Activated CD8-positive, alpha-beta T cell treated with anti-CD3 and anti-CD28 coated beads for 36 hours (primary cell): ENCODE measurements at regions not wholly inside any gene's neighbourhood (a gene's known extent, or its start where the extent isn't known, plus 50 kb on each side); places are given as distances from the start of the nearest gene placed in this dataset.

Experiments used
- ATAC-seq: fragments of 200-7000 bp; cut with Tn5 transposase; one replicate; pipeline ENCODE4 v1.10.0; 2021; ENCODE audit warnings: mild to moderate bottlenecking, moderate library complexity
- CTCF ChIA-PET: fragments of 350-600 bp; sonication (Branson Sonifier 250); formaldehyde crosslinking; loops from one replicate; lab custom pipeline; 2021; ENCODE audit warnings: antibody characterized with exemption; lab: Charles Lee
- POLR2A ChIA-PET: fragments of 350-600 bp; sonication (Branson Sonifier 250); formaldehyde crosslinking; loops from one replicate; lab custom pipeline; 2021; ENCODE audit warnings: antibody characterized with exemption; lab: Charles Lee
- DNase-seq: peaks from one replicate; pipeline ENCODE4 v3.0.0-alpha.2; 2020
- H3K27ac Mint-ChIP-seq: one replicate; pipeline ENCODE4 v1.8.0; 2021; ENCODE audit warnings: mild to moderate bottlenecking, mixed read lengths
- H3K27me3 Mint-ChIP-seq: one replicate; pipeline ENCODE4 v1.8.0; 2021; ENCODE audit warnings: mixed read lengths
- H3K36me3 Mint-ChIP-seq: one replicate; pipeline ENCODE4 v1.8.0; 2021; ENCODE audit warnings: low read depth, mixed read lengths
- H3K4me1 Mint-ChIP-seq: one replicate; pipeline ENCODE4 v1.8.0; 2021; ENCODE audit warnings: low read depth, mixed read lengths
- H3K4me3 Mint-ChIP-seq: one replicate; pipeline ENCODE4 v1.8.0; 2021; ENCODE audit warnings: mild to moderate bottlenecking, moderate library complexity, mixed read lengths
- H3K9me3 Mint-ChIP-seq: one replicate; pipeline ENCODE4 v1.8.0; 2021; ENCODE audit warnings: mixed read lengths
- CTCF ChIP-seq: fragments of 200-600 bp; IDR thresholded peaks from one replicate; pipeline ENCODE4 v1.8.0; 2022; ENCODE audit warnings: antibody characterized with exemption, mild to moderate bottlenecking
- intact Hi-C: fragments of 100-400 bp; cut with micrococcal nuclease; formaldehyde crosslinking; loops from one replicate; pipeline ENCODE4 v1.10.0; 2022

- no peak overlapping the region for H3K4me3 Mint-ChIP-seq
- no peaks in the 10 kb centered on the region for H3K36me3 Mint-ChIP-seq
- H3K27ac Mint-ChIP-seq, result no peak overlapping the region
- no peaks in the 10 kb centered on the region for H3K4me1 Mint-ChIP-seq
- ChIA-PET CTCF (no interaction called here), POLR2A (no interaction called here)
- no peak for TF ChIP-seq CTCF
- ATAC-seq (no peak), DNase-seq (no peak)
- intact Hi-C loops, result no loop called here
- H3K9me3 Mint-ChIP-seq, result no peaks in the 10 kb centered on the region
- no peaks in the 10 kb centered on the region for H3K27me3 Mint-ChIP-seq
Measured at GRCh38 chr2:66364495-66365333, 70.2 kb upstream of the MEIS1 start.

GRCh38 chr2:66362701-66363100 lies 72.2 kb upstream of the MEIS1 start:
- DNase-seq, result no peak
- TF ChIP-seq CTCF, result no peak
- ATAC-seq, result no peak
- Mint-ChIP-seq H3K27ac (no peak overlapping the region), H3K9me3 (no peaks in the 10 kb centered on the region), H3K36me3 (no peaks in the 10 kb centered on the region), H3K4me3 (no peak overlapping the region), H3K27me3 (no peaks in the 10 kb centered on the region), H3K4me1 (no peaks in the 10 kb centered on the region)
- POLR2A ChIA-PET, result no interaction called here
- intact Hi-C loops, result no loop called here
- CTCF ChIA-PET, result interaction anchor here (1.0 kb wide), 1 partner anchor 9 kb away, joined by 4 read pairs; no protein-coding TSS in a partner anchor

GRCh38 chr2:66346231-66346664 lies 88.7 kb upstream of the MEIS1 start:
- H3K36me3 Mint-ChIP-seq, result no peaks in the 10 kb centered on the region
- ChIA-PET CTCF (no interaction called here), POLR2A (no interaction called here)
- no peaks in the 10 kb centered on the region for H3K27me3 Mint-ChIP-seq
- DNase-seq (no peak), ATAC-seq (no peak)
- TF ChIP-seq CTCF, result no peak
- intact Hi-C loops, result no loop called here
- no peak overlapping the region for H3K27ac Mint-ChIP-seq
- H3K9me3 Mint-ChIP-seq, result peaks cover 8% of the 10 kb centered on the region
- H3K4me1 Mint-ChIP-seq, result no peaks in the 10 kb centered on the region
- no peak overlapping the region for H3K4me3 Mint-ChIP-seq

GRCh38 chr2:66344087-66344663 lies 90.8 kb upstream of the MEIS1 start:
- no peak for TF ChIP-seq CTCF
- DNase-seq (no peak), ATAC-seq (no peak)
- no peaks in the 10 kb centered on the region for H3K36me3 Mint-ChIP-seq
- H3K27ac Mint-ChIP-seq, result no peak overlapping the region
- POLR2A ChIA-PET, result no interaction called here
- CTCF ChIA-PET, result no interaction called here
- H3K9me3 Mint-ChIP-seq, result peaks cover 7% of the 10 kb centered on the region
- H3K4me1 Mint-ChIP-seq, result no peaks in the 10 kb centered on the region
- no peak overlapping the region for H3K4me3 Mint-ChIP-seq
- H3K27me3 Mint-ChIP-seq, result no peaks in the 10 kb centered on the region
- intact Hi-C loops, result no loop called here

GRCh38 chr2:66343259-66343658 lies 91.7 kb upstream of the MEIS1 start:
- ChIA-PET POLR2A (no interaction called here), CTCF (no interaction called here)
- ATAC-seq (no peak), DNase-seq (no peak)
- Mint-ChIP-seq H3K9me3 (peaks cover 7% of the 10 kb centered on the region), H3K27ac (no peak overlapping the region), H3K27me3 (no peaks in the 10 kb centered on the region), H3K4me1 (no peaks in the 10 kb centered on the region), H3K4me3 (no peak overlapping the region), H3K36me3 (no peaks in the 10 kb centered on the region)
- intact Hi-C loops, result no loop called here
- TF ChIP-seq CTCF, result no peak
